ENCODE measurements at regions not wholly inside any gene's neighbourhood (a gene's known extent, or its start where the extent isn't known, plus 50 kb on each side); places are given as distances from the start of the nearest gene placed in this dataset.

DNA sequence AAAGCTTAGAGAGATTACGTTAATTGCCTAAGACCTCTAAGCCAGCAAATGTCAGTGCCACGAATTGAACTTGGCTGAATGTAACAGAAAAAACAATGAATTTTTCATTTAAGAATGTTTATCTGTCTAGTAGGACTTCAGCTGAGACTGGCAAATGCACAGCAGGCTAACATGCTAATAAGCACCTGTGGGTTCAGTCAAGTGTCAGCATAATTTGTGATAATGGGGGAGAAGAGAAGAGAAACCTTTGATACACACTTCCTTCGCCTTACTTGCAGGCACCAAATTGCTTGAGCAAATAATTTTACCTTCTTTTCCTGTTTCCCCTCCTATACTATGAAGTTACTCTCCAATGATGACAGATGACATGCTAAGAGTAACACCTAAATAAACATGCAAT is 1136.5 kb upstream of the SORCS1 start:
- no peak overlapping the region for H2BK120ac ChIP-seq (replicated peaks; ENCODE audit: low read depth, low read length)
- no peak overlapping the region for H2BK5ac ChIP-seq (ENCODE audit: low read depth, low read length)
- H3K9ac ChIP-seq (replicated peaks in 1 of 4; ENCODE audit: extremely low read depth in 1 of 4, low read depth in 3 of 4, low read length in 3 of 4): no peak overlapping the region
- H4K20me1 ChIP-seq (replicated peaks in 1 of 2; ENCODE audit: control insufficient read depth in 1 of 2, insufficient read depth in 2 of 2, low read length in 2 of 2): no peaks in the 10 kb centered on the region
- H3K23me2 ChIP-seq (ENCODE audit: low read depth, low read length): no peaks in the 10 kb centered on the region; the same call in 1 of the 2 replicates
- H3K23ac ChIP-seq (ENCODE audit: insufficient read length): no peak overlapping the region
- no peak overlapping the region for H4K8ac ChIP-seq (ENCODE audit: extremely low read depth, insufficient read depth, low read length)
- no peak overlapping the region for H3K4me2 ChIP-seq (ENCODE audit: insufficient read depth in 1 of 2, low read depth in 2 of 2, low read length in 2 of 2)
- no peak overlapping the region for H4K91ac ChIP-seq (replicated peaks; ENCODE audit: insufficient read length, low read length)
- H3K79me1 ChIP-seq (ENCODE audit: low read depth, low read length): no peaks in the 10 kb centered on the region
- CTCF ChIA-PET (ENCODE audit: partially characterized antibody): no interaction called here
- H3K56ac ChIP-seq (replicated peaks; ENCODE audit: insufficient read length, low read depth, low read length): no peak overlapping the region
- H3K4ac ChIP-seq (replicated peaks; ENCODE audit: insufficient read length, low read depth, low read length): no peak overlapping the region
- H3K9me3 ChIP-seq (ENCODE audit: insufficient read depth in 2 of 2, low read depth in 1 of 2, low read length in 1 of 2): no peaks in the 10 kb centered on the region
- H2BK20ac ChIP-seq (ENCODE audit: low read length): no peak overlapping the region
- H3K4me3 ChIP-seq (ENCODE audit: extremely low read depth in 1 of 4, insufficient read depth in 2 of 4, low read depth in 3 of 4, low read length in 4 of 4): no peak overlapping the region
- no peaks in the 10 kb centered on the region for H3K4me1 ChIP-seq (replicated peaks in 1 of 4; ENCODE audit: control insufficient read depth in 3 of 4, insufficient read depth in 4 of 4, low read length in 3 of 4)
- H3K79me2 ChIP-seq (ENCODE audit: control insufficient read depth in 1 of 2, insufficient read depth in 2 of 2, low read length in 2 of 2): no peaks in the 10 kb centered on the region
- H2BK15ac ChIP-seq (ENCODE audit: low read length): no peak overlapping the region
- 66% methylated on average over 3 of the region's 3 CpGs; no CpG with 5 or more reads in 1 of the 2 experiments for WGBS, 2 experiments (ENCODE audit: extremely low coverage in 1 of 2, insufficient coverage in 1 of 2, insufficient read length in 1 of 2, insufficient replicate concordance in 2 of 2, low coverage in 1 of 2, low lambda C conversion rate in 2 of 2, missing lambda C conversion rate in 1 of 2)
- FAIRE-seq (no peak), DNase-seq (ENCODE audit: low read depth in 1 of 2, low spot score in 2 of 2) (no peak)
- H3K27me3 ChIP-seq (replicated peaks in 1 of 4; ENCODE audit: control insufficient read depth in 3 of 4, extremely low read depth in 1 of 4, insufficient read depth in 3 of 4, low read length in 3 of 4): no peaks in the 10 kb centered on the region
- H2BK12ac ChIP-seq (ENCODE audit: low read depth, low read length): no peak overlapping the region
- POLR2A ChIA-PET (ENCODE audit: partially characterized antibody): no interaction called here
- no peak overlapping the region for H2AK5ac ChIP-seq (ENCODE audit: low read depth, low read length)
- H3K14ac ChIP-seq (ENCODE audit: insufficient read length): no peak overlapping the region
- H4K5ac ChIP-seq (ENCODE audit: insufficient read length, low read depth, low read length): no peak overlapping the region
- H3K36me3 ChIP-seq (ENCODE audit: control insufficient read depth in 2 of 4, insufficient read depth in 4 of 4, low read length in 3 of 4): no peaks in the 10 kb centered on the region
- no peak overlapping the region for H3K27ac ChIP-seq (ENCODE audit: low read depth, low read length)
- no peak overlapping the region for H3K18ac ChIP-seq (ENCODE audit: extremely low read depth, low read length)
- H2AFZ ChIP-seq (ENCODE audit: low read length): no peak overlapping the region
- no peak for TF ChIP-seq NRF1 (IDR thresholded peaks at IDR 0.05; ENCODE audit: low read depth, low read length)
- no peak for TF ChIP-seq CBX5 (IDR thresholded peaks at IDR 0.05; ENCODE audit: low read depth, low read length)
- no peak for TF ChIP-seq CREB1 (IDR thresholded peaks at IDR 0.05)
- TF ChIP-seq TEAD4 (IDR thresholded peaks at IDR 0.05; ENCODE audit: low read depth, low read length): no peak
- TF ChIP-seq, protein P1, sequence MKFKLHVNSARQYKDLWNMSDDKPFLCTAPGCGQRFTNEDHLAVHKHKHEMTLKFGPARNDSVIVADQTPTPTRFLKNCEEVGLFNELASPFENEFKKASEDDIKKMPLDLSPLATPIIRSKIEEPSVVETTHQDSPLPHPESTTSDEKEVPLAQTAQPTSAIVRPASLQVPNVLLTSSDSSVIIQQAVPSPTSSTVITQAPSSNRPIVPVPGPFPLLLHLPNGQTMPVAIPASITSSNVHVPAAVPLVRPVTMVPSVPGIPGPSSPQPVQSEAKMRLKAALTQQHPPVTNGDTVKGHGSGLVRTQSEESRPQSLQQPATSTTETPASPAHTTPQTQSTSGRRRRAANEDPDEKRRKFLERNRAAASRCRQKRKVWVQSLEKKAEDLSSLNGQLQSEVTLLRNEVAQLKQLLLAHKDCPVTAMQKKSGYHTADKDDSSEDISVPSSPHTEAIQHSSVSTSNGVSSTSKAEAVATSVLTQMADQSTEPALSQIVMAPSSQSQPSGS (IDR thresholded peaks at IDR 0.05; ENCODE audit: low read length): no peak
- TF ChIP-seq SIX5 (IDR thresholded peaks at IDR 0.05; ENCODE audit: low read depth, low read length): no peak
- TF ChIP-seq TCF12 (IDR thresholded peaks at IDR 0.05; ENCODE audit: low read depth, low read length): no peak
- TF ChIP-seq EP300 (IDR thresholded peaks at IDR 0.05; ENCODE audit: borderline replicate concordance in 1 of 2, low read depth in 2 of 2, low read length in 2 of 2): no peak
- TF ChIP-seq JUND (IDR thresholded peaks at IDR 0.05; ENCODE audit: low read length): no peak
- no peak for TF ChIP-seq SP4 (IDR thresholded peaks at IDR 0.05; ENCODE audit: low read length)
- no peak for TF ChIP-seq BCL11A (IDR thresholded peaks at IDR 0.05; ENCODE audit: low read depth in 2 of 2, low read length in 2 of 2)
- no peak for TF ChIP-seq SRF (IDR thresholded peaks at IDR 0.05; ENCODE audit: low read depth, low read length)
- no peak for TF ChIP-seq GABPA (IDR thresholded peaks at IDR 0.05; ENCODE audit: borderline replicate concordance, insufficient read depth, low read length)
